SU-DHL-6 (cell line): ENCODE measurements at regions not wholly inside any gene's neighbourhood (a gene's known extent, or its start where the extent isn't known, plus 50 kb on each side); places are given as distances from the start of the nearest gene placed in this dataset.

Experiments used
- CTCF ChIP-seq: fragments of 200-600 bp; sonication (generic); IDR thresholded peaks from one replicate; pipeline ENCODE4 v1.5.1; 2017; ENCODE audit warnings: antibody characterized with exemption, mild to moderate bottlenecking, low read length, moderate library complexity; ENCODE audit not compliant: insufficient read depth, poor library complexity, severe bottlenecking
- EZH2phosphoT487 ChIP-seq: fragments of 200-600 bp; sonication (generic), shearing (Covaris generic); conservative IDR thresholded peaks from 2 replicates; pipeline ENCODE4 v1.6.1; 2018; ENCODE audit warnings: mild to moderate bottlenecking, antibody characterized with exemption, low read length, moderate library complexity, mixed read lengths

GRCh38 chr2:12421046-12421445, 295.7 kb upstream of the TRIB2 start:
- TF ChIP-seq CTCF (no peak), EZH2phosphoT487 (no peak)
